Neural crest cell (in vitro differentiated cells): ENCODE measurements at regions not wholly inside any gene's neighbourhood (a gene's known extent, or its start where the extent isn't known, plus 50 kb on each side); places are given as distances from the start of the nearest gene placed in this dataset.

Source experiments
- DNase-seq: peaks from one replicate; pipeline ENCODE4 v3.0.0; 2021; ENCODE audit warnings: low read depth, mixed read lengths, low spot score
- H3K27ac Mint-ChIP-seq: one replicate; pipeline ENCODE4 v1.8.0; 2021; ENCODE audit warnings: mild to moderate bottlenecking, mixed read lengths; ENCODE audit not compliant: unreplicated experiment
- H3K27me3 Mint-ChIP-seq: 2 replicates; pipeline ENCODE4 v1.8.0; 2021; ENCODE audit warnings: low read depth, mild to moderate bottlenecking, mixed read lengths
- H3K36me3 Mint-ChIP-seq: 2 replicates; pipeline ENCODE4 v1.8.0; 2021; ENCODE audit warnings: low read depth, mild to moderate bottlenecking, mixed read lengths
- H3K4me1 Mint-ChIP-seq: 2 replicates; pipeline ENCODE4 v1.8.0; 2021; ENCODE audit warnings: mixed read lengths
- H3K4me3 Mint-ChIP-seq: one replicate; pipeline ENCODE4 v1.8.0; 2021; ENCODE audit warnings: mild to moderate bottlenecking, mixed read lengths
- H3K9me3 Mint-ChIP-seq: 2 replicates; pipeline ENCODE4 v1.8.0; 2021; ENCODE audit warnings: mixed read lengths
- CTCF ChIP-seq: fragments of 200-600 bp; sonication (generic); conservative IDR thresholded peaks from 2 replicates; pipeline ENCODE4 v1.5.0; 2021; ENCODE audit warnings: antibody characterized with exemption, mild to moderate bottlenecking

- Mint-ChIP-seq H3K27me3 (peaks cover 17% of the 10 kb centered on the region), H3K9me3 (peaks cover 3% of the 10 kb centered on the region), H3K4me3 (no peak overlapping the region), H3K4me1 (no peaks in the 10 kb centered on the region), H3K36me3 (peaks cover 3% of the 10 kb centered on the region), H3K27ac (no peak overlapping the region)
- TF ChIP-seq CTCF, result no peak
- no peak for DNase-seq
Measured at GRCh38 chr19:13712767-13713201, 51.5 kb upstream of the MRI1 start.

- Mint-ChIP-seq H3K27me3 (peaks cover 12% of the 10 kb centered on the region), H3K4me3 (no peak overlapping the region), H3K4me1 (no peaks in the 10 kb centered on the region), H3K9me3 (peaks cover 3% of the 10 kb centered on the region), H3K36me3 (no peaks in the 10 kb centered on the region), H3K27ac (no peak overlapping the region)
- DNase-seq, result no peak
- TF ChIP-seq CTCF, result no peak
Measured at GRCh38 chr19:13707915-13708314, 56.4 kb upstream of the MRI1 start.

GRCh38 chr19:13705928-13706447 is 58.3 kb upstream of the MRI1 start:
- DNase-seq, result no peak
- Mint-ChIP-seq H3K27ac (no peak overlapping the region), H3K9me3 (peaks cover 3% of the 10 kb centered on the region), H3K27me3 (peaks cover 12% of the 10 kb centered on the region), H3K36me3 (no peaks in the 10 kb centered on the region), H3K4me1 (no peaks in the 10 kb centered on the region), H3K4me3 (no peak overlapping the region)
- TF ChIP-seq CTCF, result no peak

- Mint-ChIP-seq H3K27me3 (peaks cover 9% of the 10 kb centered on the region), H3K27ac (no peak overlapping the region), H3K4me3 (no peak overlapping the region), H3K9me3 (peaks cover 3% of the 10 kb centered on the region), H3K36me3 (no peaks in the 10 kb centered on the region), H3K4me1 (peaks cover 2% of the 10 kb centered on the region)
- no peak for TF ChIP-seq CTCF
- no peak for DNase-seq
Measured at GRCh38 chr19:13705201-13705600, 59.1 kb upstream of the MRI1 start.

GRCh38 chr19:13701624-13702023 is 62.7 kb upstream of the MRI1 start:
- Mint-ChIP-seq H3K27me3 (peaks cover 5% of the 10 kb centered on the region), H3K4me3 (no peak overlapping the region), H3K4me1 (peaks cover 5% of the 10 kb centered on the region), H3K36me3 (no peaks in the 10 kb centered on the region), H3K27ac (no peak overlapping the region), H3K9me3 (peaks cover 3% of the 10 kb centered on the region)
- no peak for DNase-seq
- TF ChIP-seq CTCF, result no peak
